ENCODE measurements at regions not wholly inside any gene's neighbourhood (a gene's known extent, or its start where the extent isn't known, plus 50 kb on each side); places are given as distances from the start of the nearest gene placed in this dataset.
"Not testable (repeated sequence)": the region's sequence is repeated elsewhere in the genome, so short reads cannot be mapped to it uniquely, and the experiment has no call there.

- DNase-seq (ENCODE audit: low read depth): no peak
Observed at GRCh38 chr6:170017603-170018320, 266.3 kb downstream of the ERMARD start.

- DNase-seq (ENCODE audit: low read depth): no peak
Observed at GRCh38 chr6:170013815-170014214, 262.4 kb downstream of the ERMARD start.

GRCh38 chr6:170012037-170012330, 260.6 kb downstream of the ERMARD start:
- no peak for DNase-seq (ENCODE audit: low read depth)

GRCh38 chr6:170011204-170012036, 260.0 kb downstream of the ERMARD start:
- no peak for DNase-seq (ENCODE audit: low read depth)

- no peak for DNase-seq (ENCODE audit: low read depth)
Observed at GRCh38 chr6:170010665-170011203, 259.3 kb downstream of the ERMARD start.

GRCh38 chr6:170008294-170008785, 256.9 kb downstream of the ERMARD start:
- no peak for DNase-seq (ENCODE audit: low read depth)

GRCh38 chr6:170007468-170008293, 256.3 kb downstream of the ERMARD start:
- DNase-seq (ENCODE audit: low read depth): no peak

GRCh38 chr6:170006900-170007467, 255.6 kb downstream of the ERMARD start:
- no peak for DNase-seq (ENCODE audit: low read depth)

GRCh38 chr6:170006071-170006899, 254.9 kb downstream of the ERMARD start:
- DNase-seq (ENCODE audit: low read depth): no peak

GRCh38 chr6:170005665-170006064, 254.2 kb downstream of the ERMARD start:
- no peak for DNase-seq (ENCODE audit: low read depth)

GRCh38 chr6:170004585-170005210, 253.3 kb downstream of the ERMARD start:
- no peak for DNase-seq (ENCODE audit: low read depth)

- DNase-seq (ENCODE audit: low read depth): no peak
Observed at GRCh38 chr6:170003451-170004160, 252.2 kb downstream of the ERMARD start.

GRCh38 chr6:170003027-170003426, 251.6 kb downstream of the ERMARD start:
- DNase-seq (ENCODE audit: low read depth): no peak

GRCh38 chr6:170001782-170002181, 250.4 kb downstream of the ERMARD start:
- not testable (repeated sequence) for DNase-seq (ENCODE audit: low read depth)

- no peak for DNase-seq (ENCODE audit: low read depth)
Observed at GRCh38 chr6:170000071-170000843, 248.8 kb downstream of the ERMARD start.

GRCh38 chr6:169999367-169999766, 247.9 kb downstream of the ERMARD start:
- no peak for DNase-seq (ENCODE audit: low read depth)

- no peak for DNase-seq (ENCODE audit: low read depth)
Observed at GRCh38 chr6:169998457-169998856, 247.0 kb downstream of the ERMARD start.

GRCh38 chr6:169997930-169998218, 246.5 kb downstream of the ERMARD start:
- no peak for DNase-seq (ENCODE audit: low read depth)

Data from T follicular helper cell (primary cell).